Upper lobe of left lung (tissue), 4 donors: ENCODE measurements at regions not wholly inside any gene's neighbourhood (a gene's known extent, or its start where the extent isn't known, plus 50 kb on each side); places are given as distances from the start of the nearest gene placed in this dataset.

Experiments used
- EP300 ChIP-seq, 4 donors: sonication (generic); formaldehyde crosslinking; IDR thresholded peaks; one replicate each; pipeline ENCODE4 v1.5.1; 2017; ENCODE audit warnings: antibody characterized with exemption in 4 of 4, control low read depth in 2 of 4
- POLR2A ChIP-seq, 4 donors: fragments of 450-650 bp; IDR thresholded peaks; one replicate each; pipeline ENCODE4 v1.5.1; 2016 to 2017; ENCODE audit warnings: antibody characterized with exemption in 4 of 4, mild to moderate bottlenecking in 2 of 4
- POLR2AphosphoS5 ChIP-seq, 2 donors: sonication (generic); formaldehyde crosslinking; IDR thresholded peaks; one replicate each; pipeline ENCODE4 v1.5.1; 2017; ENCODE audit warnings: antibody characterized with exemption in 2 of 2
- TF ChIP-seq, protein P1 (sequence below), 6 experiments: fragments of 450-650 bp in 4 of 6; fragments of 200-600 bp in 2 of 6; sonication (generic) in 2 of 6; IDR thresholded peaks; one replicate each; pipeline ENCODE4 v1.5.1; 2016 to 2019; ENCODE audit warnings: antibody characterized with exemption in 6 of 6

DNA sequence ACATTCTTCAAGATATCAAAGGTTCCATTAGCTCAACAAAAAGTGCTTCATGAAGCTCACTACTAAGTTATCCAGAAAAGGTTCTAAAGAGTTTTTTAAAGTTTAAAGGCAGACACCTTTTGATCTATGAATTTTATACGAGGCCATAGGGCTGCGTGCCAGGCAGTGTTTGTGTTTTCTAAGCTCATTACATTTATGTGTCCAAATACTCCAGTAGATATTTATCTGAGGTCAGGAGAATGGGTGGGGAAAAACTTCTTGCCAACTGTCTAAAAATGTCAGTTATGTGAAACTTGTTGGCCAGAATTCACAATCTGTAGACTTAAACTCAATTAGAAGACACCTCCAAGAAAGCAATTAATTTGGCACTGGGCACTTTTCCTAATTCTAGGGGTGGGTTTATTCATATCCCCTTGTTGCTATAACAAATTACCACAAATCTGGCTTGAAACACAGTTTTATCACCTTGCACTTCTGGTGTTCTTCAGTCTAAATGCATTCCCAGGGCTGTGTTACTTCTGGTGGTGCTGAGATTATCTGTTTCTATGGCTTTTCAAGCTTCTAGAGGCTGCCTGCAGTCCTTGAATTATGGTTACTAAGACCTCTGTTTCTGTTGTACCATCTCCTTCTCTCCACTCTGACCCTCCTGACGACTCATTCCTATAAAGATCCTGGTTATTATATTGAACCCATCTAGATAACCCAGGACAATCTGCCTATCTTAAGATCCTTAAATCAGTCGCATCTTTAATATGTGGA, 1030.4 kb upstream of the CNTN5 start:
- TF ChIP-seq POLR2A (IDR thresholded peaks at IDR 0.05) (no peak), POLR2AphosphoS5 (IDR thresholded peaks at IDR 0.05) (no peak), EP300 (IDR thresholded peaks at IDR 0.05) (no peak)
- TF ChIP-seq, protein P1, sequence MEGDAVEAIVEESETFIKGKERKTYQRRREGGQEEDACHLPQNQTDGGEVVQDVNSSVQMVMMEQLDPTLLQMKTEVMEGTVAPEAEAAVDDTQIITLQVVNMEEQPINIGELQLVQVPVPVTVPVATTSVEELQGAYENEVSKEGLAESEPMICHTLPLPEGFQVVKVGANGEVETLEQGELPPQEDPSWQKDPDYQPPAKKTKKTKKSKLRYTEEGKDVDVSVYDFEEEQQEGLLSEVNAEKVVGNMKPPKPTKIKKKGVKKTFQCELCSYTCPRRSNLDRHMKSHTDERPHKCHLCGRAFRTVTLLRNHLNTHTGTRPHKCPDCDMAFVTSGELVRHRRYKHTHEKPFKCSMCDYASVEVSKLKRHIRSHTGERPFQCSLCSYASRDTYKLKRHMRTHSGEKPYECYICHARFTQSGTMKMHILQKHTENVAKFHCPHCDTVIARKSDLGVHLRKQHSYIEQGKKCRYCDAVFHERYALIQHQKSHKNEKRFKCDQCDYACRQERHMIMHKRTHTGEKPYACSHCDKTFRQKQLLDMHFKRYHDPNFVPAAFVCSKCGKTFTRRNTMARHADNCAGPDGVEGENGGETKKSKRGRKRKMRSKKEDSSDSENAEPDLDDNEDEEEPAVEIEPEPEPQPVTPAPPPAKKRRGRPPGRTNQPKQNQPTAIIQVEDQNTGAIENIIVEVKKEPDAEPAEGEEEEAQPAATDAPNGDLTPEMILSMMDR (IDR thresholded peaks at IDR 0.05): no peak
